ENCODE measurements at regions not wholly inside any gene's neighbourhood (a gene's known extent, or its start where the extent isn't known, plus 50 kb on each side); places are given as distances from the start of the nearest gene placed in this dataset.

DNA sequence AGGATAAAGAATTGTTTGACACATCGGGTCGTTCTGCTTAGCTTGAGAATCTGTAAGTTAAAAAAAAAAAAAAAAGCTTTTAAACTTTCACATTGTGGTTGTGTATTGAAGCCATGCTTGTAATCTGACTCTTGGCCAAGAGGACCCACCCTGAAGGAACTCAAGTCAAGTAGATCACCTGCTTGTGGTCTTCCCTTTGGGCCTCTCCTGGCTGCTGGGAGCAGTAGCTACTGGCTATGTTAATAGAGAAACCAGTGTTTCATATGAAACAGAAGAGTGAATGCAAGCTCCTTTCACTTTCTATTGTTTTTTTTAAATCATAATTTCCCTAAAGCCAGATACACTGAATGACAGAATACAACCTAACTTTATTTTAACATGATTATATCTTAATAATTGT is 402.4 kb upstream of the NDST4 start:
- DNase-seq (ENCODE audit: low spot score) (no peak), ATAC-seq (no peak)
- Histone ChIP-seq H3K4me1 (ENCODE audit: insufficient read depth) (no peaks in the 10 kb centered on the region), H3K27ac (ENCODE audit: low read depth) (no peak overlapping the region), H3F3A (replicated peaks; ENCODE audit: low read depth) (no peaks in the 10 kb centered on the region), H3K27me3 (ENCODE audit: insufficient read depth) (no peaks in the 10 kb centered on the region), H4K20me1 (replicated peaks; ENCODE audit: insufficient read depth) (no peaks in the 10 kb centered on the region), H2AFZ (no peak overlapping the region), H3K36me3 (ENCODE audit: insufficient read depth) (no peaks in the 10 kb centered on the region), H3K4me2 (no peak overlapping the region), H3K79me2 (replicated peaks; ENCODE audit: insufficient read depth) (no peaks in the 10 kb centered on the region), H3K9me2 (ENCODE audit: insufficient read depth) (peaks cover 3% of the 10 kb centered on the region; the same call in 1 of the 2 replicates), H3K4me3 (no peak overlapping the region)
- Mint-ChIP-seq H3K9me3 (no peaks in the 10 kb centered on the region), H3K27ac (no peak overlapping the region), H3K4me1 (no peaks in the 10 kb centered on the region), H3K27me3 (ENCODE audit: insufficient read depth, low read depth, poor library complexity) (no peaks in the 10 kb centered on the region), H3K4me3 (no peak overlapping the region), H3K36me3 (ENCODE audit: low read depth) (no peaks in the 10 kb centered on the region; the same call in 2 of the 3 replicates)
- TF ChIP-seq EZH2phosphoT487 (IDR thresholded peaks at IDR 0.05; ENCODE audit: unreplicated experiment), result no peak
- no peak for TF ChIP-seq ZNF114 (CRISPR knock-in tag; IDR thresholded peaks at IDR 0.05)
- TF ChIP-seq, protein P1, sequence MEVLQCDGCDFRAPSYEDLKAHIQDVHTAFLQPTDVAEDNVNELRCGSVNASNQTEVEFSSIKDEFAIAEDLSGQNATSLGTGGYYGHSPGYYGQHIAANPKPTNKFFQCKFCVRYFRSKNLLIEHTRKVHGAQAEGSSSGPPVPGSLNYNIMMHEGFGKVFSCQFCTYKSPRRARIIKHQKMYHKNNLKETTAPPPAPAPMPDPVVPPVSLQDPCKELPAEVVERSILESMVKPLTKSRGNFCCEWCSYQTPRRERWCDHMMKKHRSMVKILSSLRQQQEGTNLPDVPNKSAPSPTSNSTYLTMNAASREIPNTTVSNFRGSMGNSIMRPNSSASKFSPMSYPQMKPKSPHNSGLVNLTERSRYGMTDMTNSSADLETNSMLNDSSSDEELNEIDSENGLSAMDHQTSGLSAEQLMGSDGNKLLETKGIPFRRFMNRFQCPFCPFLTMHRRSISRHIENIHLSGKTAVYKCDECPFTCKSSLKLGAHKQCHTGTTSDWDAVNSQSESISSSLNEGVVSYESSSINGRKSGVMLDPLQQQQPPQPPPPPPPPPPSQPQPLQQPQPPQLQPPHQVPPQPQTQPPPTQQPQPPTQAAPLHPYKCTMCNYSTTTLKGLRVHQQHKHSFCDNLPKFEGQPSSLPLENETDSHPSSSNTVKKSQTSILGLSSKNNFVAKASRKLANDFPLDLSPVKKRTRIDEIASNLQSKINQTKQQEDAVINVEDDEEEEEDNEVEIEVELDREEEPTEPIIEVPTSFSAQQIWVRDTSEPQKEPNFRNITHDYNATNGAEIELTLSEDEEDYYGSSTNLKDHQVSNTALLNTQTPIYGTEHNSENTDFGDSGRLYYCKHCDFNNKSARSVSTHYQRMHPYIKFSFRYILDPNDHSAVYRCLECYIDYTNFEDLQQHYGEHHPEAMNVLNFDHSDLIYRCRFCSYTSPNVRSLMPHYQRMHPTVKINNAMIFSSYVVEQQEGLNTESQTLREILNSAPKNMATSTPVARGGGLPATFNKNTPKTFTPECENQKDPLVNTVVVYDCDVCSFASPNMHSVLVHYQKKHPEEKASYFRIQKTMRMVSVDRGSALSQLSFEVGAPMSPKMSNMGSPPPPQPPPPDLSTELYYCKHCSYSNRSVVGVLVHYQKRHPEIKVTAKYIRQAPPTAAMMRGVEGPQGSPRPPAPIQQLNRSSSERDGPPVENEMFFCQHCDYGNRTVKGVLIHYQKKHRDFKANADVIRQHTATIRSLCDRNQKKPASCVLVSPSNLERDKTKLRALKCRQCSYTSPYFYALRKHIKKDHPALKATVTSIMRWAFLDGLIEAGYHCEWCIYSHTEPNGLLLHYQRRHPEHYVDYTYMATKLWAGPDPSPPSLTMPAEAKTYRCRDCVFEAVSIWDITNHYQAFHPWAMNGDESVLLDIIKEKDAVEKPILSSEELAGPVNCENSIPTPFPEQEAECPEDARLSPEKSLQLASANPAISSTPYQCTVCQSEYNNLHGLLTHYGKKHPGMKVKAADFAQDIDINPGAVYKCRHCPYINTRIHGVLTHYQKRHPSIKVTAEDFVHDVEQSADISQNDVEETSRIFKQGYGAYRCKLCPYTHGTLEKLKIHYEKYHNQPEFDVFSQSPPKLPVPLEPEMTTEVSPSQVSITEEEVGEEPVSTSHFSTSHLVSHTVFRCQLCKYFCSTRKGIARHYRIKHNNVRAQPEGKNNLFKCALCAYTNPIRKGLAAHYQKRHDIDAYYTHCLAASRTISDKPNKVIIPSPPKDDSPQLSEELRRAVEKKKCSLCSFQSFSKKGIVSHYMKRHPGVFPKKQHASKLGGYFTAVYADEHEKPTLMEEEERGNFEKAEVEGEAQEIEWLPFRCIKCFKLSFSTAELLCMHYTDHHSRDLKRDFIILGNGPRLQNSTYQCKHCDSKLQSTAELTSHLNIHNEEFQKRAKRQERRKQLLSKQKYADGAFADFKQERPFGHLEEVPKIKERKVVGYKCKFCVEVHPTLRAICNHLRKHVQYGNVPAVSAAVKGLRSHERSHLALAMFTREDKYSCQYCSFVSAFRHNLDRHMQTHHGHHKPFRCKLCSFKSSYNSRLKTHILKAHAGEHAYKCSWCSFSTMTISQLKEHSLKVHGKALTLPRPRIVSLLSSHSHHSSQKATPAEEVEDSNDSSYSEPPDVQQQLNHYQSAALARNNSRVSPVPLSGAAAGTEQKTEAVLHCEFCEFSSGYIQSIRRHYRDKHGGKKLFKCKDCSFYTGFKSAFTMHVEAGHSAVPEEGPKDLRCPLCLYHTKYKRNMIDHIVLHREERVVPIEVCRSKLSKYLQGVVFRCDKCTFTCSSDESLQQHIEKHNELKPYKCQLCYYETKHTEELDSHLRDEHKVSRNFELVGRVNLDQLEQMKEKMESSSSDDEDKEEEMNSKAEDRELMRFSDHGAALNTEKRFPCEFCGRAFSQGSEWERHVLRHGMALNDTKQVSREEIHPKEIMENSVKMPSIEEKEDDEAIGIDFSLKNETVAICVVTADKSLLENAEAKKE (CRISPR knock-in tag; IDR thresholded peaks at IDR 0.05), result no peak
- TF ChIP-seq POLR2AphosphoS5 (IDR thresholded peaks at IDR 0.05; ENCODE audit: low read depth), result no peak
- TF ChIP-seq STAT1 (IDR thresholded peaks at IDR 0.05; ENCODE audit: unreplicated experiment), result no peak
- TF ChIP-seq, protein P2, sequence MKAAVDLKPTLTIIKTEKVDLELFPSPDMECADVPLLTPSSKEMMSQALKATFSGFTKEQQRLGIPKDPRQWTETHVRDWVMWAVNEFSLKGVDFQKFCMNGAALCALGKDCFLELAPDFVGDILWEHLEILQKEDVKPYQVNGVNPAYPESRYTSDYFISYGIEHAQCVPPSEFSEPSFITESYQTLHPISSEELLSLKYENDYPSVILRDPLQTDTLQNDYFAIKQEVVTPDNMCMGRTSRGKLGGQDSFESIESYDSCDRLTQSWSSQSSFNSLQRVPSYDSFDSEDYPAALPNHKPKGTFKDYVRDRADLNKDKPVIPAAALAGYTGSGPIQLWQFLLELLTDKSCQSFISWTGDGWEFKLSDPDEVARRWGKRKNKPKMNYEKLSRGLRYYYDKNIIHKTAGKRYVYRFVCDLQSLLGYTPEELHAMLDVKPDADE (IDR thresholded peaks at IDR 0.05), result no peak
- TF ChIP-seq CREB1 (CRISPR knock-in tag; IDR thresholded peaks at IDR 0.05; ENCODE audit: low read depth), result no peak
- no peak for TF ChIP-seq NANOG (IDR thresholded peaks at IDR 0.05; ENCODE audit: borderline replicate concordance)
- no peak for TF ChIP-seq JUNB (IDR thresholded peaks at IDR 0.05; ENCODE audit: unreplicated experiment)

Measured in GM23338 (cell line).